HCT116 (cell line): ENCODE measurements at regions not wholly inside any gene's neighbourhood (a gene's known extent, or its start where the extent isn't known, plus 50 kb on each side); places are given as distances from the start of the nearest gene placed in this dataset.

Experiments used
- ATAC-seq: fragments of 200-7000 bp; cut with Tn5 transposase; 2 replicates; pipeline ENCODE4 v1.9.1; 2020; ENCODE audit warnings: mild to moderate bottlenecking, moderate library complexity
- BruUV-seq: library from RNA; stranded (reverse); fragments of 400-500 nt; replicated peaks from 2 replicates; lab custom pipeline; 2021; lab: Mats Ljungman, UMichigan
- CTCF ChIA-PET: fragments of 300-600 bp; sonication (Branson Sonifier 250); formaldehyde crosslinking; loops from one replicate; lab custom pipeline; 2021; ENCODE audit warnings: antibody characterized with exemption; lab: Charles Lee
- POLR2A ChIA-PET: fragments of 300-600, 350-600 bp; sonication (Branson Sonifier 250); formaldehyde crosslinking; loops from one replicate; lab custom pipeline; 2021; ENCODE audit warnings: antibody characterized with exemption; lab: Charles Lee
- RAD21 ChIA-PET, 2 experiments: fragments of 300-600 bp; sonication (Branson Sonifier 250); formaldehyde crosslinking; loops; one replicate each; lab custom pipeline; 2023; ENCODE audit warnings: low total read pairs in 2 of 2; ENCODE audit not compliant: uncharacterized antibody in 2 of 2, unreplicated experiment in 2 of 2, low non-redundant PET in 1 of 2; lab: Charles Lee
- DNase-seq: peaks from one replicate; pipeline ENCODE4 v3.0.0-alpha.2; 2010; ENCODE audit warnings: low read depth, low spot score
- H2AFZ ChIP-seq: fragments of 200-600 bp; shearing (Covaris generic), sonication (generic); 2 replicates; pipeline ENCODE4 v1.6.1; 2017; ENCODE audit warnings: low read depth, mixed run types, mixed read lengths, antibody characterized with exemption, low read length; ENCODE audit not compliant: poor library complexity, severe bottlenecking
- H3K27ac ChIP-seq: 2 replicates; pipeline ENCODE4 v1.5.1; 2012; ENCODE audit warnings: low read depth, low read length
- H3K27me3 ChIP-seq: fragments of 200-600 bp; sonication (generic); 2 replicates; pipeline ENCODE4 v1.6.1; 2016; ENCODE audit warnings: mixed run types, low read length, mixed read lengths; ENCODE audit not compliant: insufficient read depth
- H3K36me3 ChIP-seq, 2 experiments: fragments of 200-500 bp in 1 of 2; fragments of 200-600 bp in 1 of 2; sonication (Bioruptor generic) in 1 of 2; sonication (generic) in 1 of 2; 2 replicates each; pipeline versions ENCODE4 v1.5.1 to v1.6.1; 2014 to 2016; ENCODE audit warnings: low read length in 2 of 2, inconsistent platforms in 1 of 2, mixed read lengths in 1 of 2, mixed run types in 1 of 2; ENCODE audit not compliant: insufficient read depth in 2 of 2, control insufficient read depth in 1 of 2
- H3K4me1 ChIP-seq, 2 experiments: fragments of 200-600 bp in 1 of 2; sonication (generic) in 1 of 2; 2 replicates each; pipeline versions ENCODE4 v1.5.1 to v1.6.1; 2012 to 2017; ENCODE audit warnings: low read length in 2 of 2, inconsistent platforms in 1 of 2, mild to moderate bottlenecking in 1 of 2, mixed read lengths in 1 of 2, mixed run types in 1 of 2, moderate library complexity in 1 of 2; ENCODE audit not compliant: insufficient read depth in 2 of 2, control insufficient read depth in 1 of 2
- H3K4me2 ChIP-seq: fragments of 200-600 bp; sonication (generic); 2 replicates; pipeline ENCODE4 v1.6.1; 2017; ENCODE audit warnings: mixed run types, low read length, mixed read lengths
- H3K4me3 ChIP-seq, 2 experiments: fragments of 200-600 bp in 1 of 2; sonication (generic) in 1 of 2; replicated peaks in 1 of 2; 2 replicates each; pipeline ENCODE4 v1.5.1; 2011 to 2016; ENCODE audit warnings: low read length in 2 of 2, control low read depth in 1 of 2, low read depth in 1 of 2, mild to moderate bottlenecking in 1 of 2, mixed read lengths in 1 of 2, mixed run types in 1 of 2
- H3K79me2 ChIP-seq: fragments of 200-600 bp; sonication (generic); 2 replicates; pipeline ENCODE4 v1.6.1; 2017; ENCODE audit warnings: mild to moderate bottlenecking, mixed run types, low read length, moderate library complexity, mixed read lengths; ENCODE audit not compliant: insufficient read depth
- H3K9ac ChIP-seq: fragments of 200-600 bp; sonication (generic); 2 replicates; pipeline ENCODE4 v1.6.1; 2016; ENCODE audit warnings: low read length, mixed read lengths
- H3K9me2 ChIP-seq: fragments of 200-600 bp; sonication (generic), shearing (Covaris generic); 2 replicates; pipeline ENCODE4 v1.6.1; 2017; ENCODE audit warnings: mixed run types, mild to moderate bottlenecking, moderate library complexity; ENCODE audit not compliant: insufficient read depth
- H3K9me3 ChIP-seq, 2 experiments: fragments of 200-500 bp in 1 of 2; fragments of 200-600 bp in 1 of 2; sonication (Bioruptor generic) in 1 of 2; sonication (generic) in 1 of 2; 2 replicates each; pipeline ENCODE4 v1.6.1; 2014 to 2017; ENCODE audit warnings: low read length in 2 of 2, mixed read lengths in 2 of 2, inconsistent platforms in 1 of 2, low read depth in 1 of 2, mild to moderate bottlenecking in 1 of 2, mixed run types in 1 of 2, moderate library complexity in 1 of 2; ENCODE audit not compliant: control insufficient read depth in 1 of 2, insufficient read depth in 1 of 2
- H4K20me1 ChIP-seq: fragments of 200-600 bp; sonication (generic), shearing (Covaris generic); 2 replicates; pipeline ENCODE4 v1.6.1; 2017; ENCODE audit warnings: mixed run types, mild to moderate bottlenecking, moderate library complexity; ENCODE audit not compliant: insufficient read depth
- CBX3 ChIP-seq: IDR thresholded peaks from 2 replicates; pipeline ENCODE4 v1.6.1; 2012; ENCODE audit warnings: low read depth
- CEBPB ChIP-seq: IDR thresholded peaks from 2 replicates; pipeline ENCODE4 v1.6.1; 2012; ENCODE audit warnings: low read depth
- EZH2 ChIP-seq: fragments of 200-600 bp; sonication (generic); IDR thresholded peaks from 2 replicates; pipeline ENCODE4 v1.6.1; 2017; ENCODE audit warnings: antibody characterized with exemption, mixed run types
- EZH2phosphoT487 ChIP-seq: fragments of 200-600 bp; IDR thresholded peaks from 2 replicates; pipeline ENCODE4 v1.6.1; 2018; ENCODE audit warnings: antibody characterized with exemption, borderline replicate concordance
- FOSL1 ChIP-seq: IDR thresholded peaks from 2 replicates; pipeline ENCODE4 v1.6.1; 2012; ENCODE audit warnings: low read depth
- JUND ChIP-seq: IDR thresholded peaks from 2 replicates; pipeline ENCODE4 v1.6.1; 2012
- POLR2A ChIP-seq: IDR thresholded peaks from 2 replicates; pipeline ENCODE4 v1.7.0; 2011; ENCODE audit warnings: borderline replicate concordance; ENCODE audit not compliant: insufficient read depth, insufficient read length; ENCODE audit errors: extremely low read depth
- POLR2AphosphoS5 ChIP-seq: IDR thresholded peaks from 2 replicates; pipeline ENCODE4 v1.6.1; 2011; ENCODE audit warnings: mild to moderate bottlenecking, low read depth, low read length, moderate library complexity
- SP1 ChIP-seq: IDR thresholded peaks from 2 replicates; pipeline ENCODE4 v1.6.1; 2012; ENCODE audit warnings: low read depth
- SRF ChIP-seq: IDR thresholded peaks from 2 replicates; pipeline ENCODE4 v1.6.1; 2012; ENCODE audit warnings: low read depth
- TCF7L2 ChIP-seq: IDR thresholded peaks from 2 replicates; pipeline ENCODE4 v1.7.0; 2011; ENCODE audit warnings: borderline replicate concordance, inconsistent platforms; ENCODE audit not compliant: insufficient read depth, insufficient read length; ENCODE audit errors: extremely low read depth
- YY1 ChIP-seq: IDR thresholded peaks from 2 replicates; pipeline ENCODE4 v1.6.1; 2011; ENCODE audit warnings: low read length, low read depth, moderate library complexity, mild to moderate bottlenecking; ENCODE audit not compliant: insufficient replicate concordance; ENCODE audit errors: extremely low read depth
- ZFX ChIP-seq: fragments of 450-650 bp; IDR thresholded peaks from 2 replicates; pipeline ENCODE4 v1.6.1; 2017
- intact Hi-C: fragments of 100-400 bp; cut with micrococcal nuclease; formaldehyde crosslinking; loops from 2 replicates; pipeline ENCODE4 v1.10.0; 2022
- TF ChIP-seq, protein P1 (sequence below): IDR thresholded peaks from 2 replicates; pipeline ENCODE4 v1.6.1; 2012
- TF ChIP-seq, protein P2 (sequence below): IDR thresholded peaks from 2 replicates; pipeline ENCODE4 v1.6.1; 2012; ENCODE audit warnings: low read depth

DNA sequence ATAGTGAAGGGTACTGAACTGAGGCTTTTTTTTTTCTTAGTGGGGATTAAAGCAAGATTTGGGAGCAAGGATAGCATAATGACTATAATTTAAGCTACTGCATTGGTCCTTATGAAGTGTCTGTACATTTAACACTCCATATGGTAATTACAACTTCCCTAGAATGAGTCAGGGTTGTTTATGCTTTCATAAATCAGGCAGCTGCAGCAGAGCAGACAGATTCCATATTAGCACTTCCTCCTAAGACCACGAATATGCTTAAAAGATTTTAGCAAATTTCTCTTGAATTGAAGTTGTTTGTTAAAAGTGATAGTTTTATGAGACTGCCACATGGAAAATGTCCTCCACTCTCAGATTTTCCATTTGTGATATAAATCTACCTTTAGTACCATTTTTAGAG lies 401.1 kb upstream of the SPRY2 start:
- H3K9me3 ChIP-seq: peaks cover 0 to 3% of the 10 kb centered on the region in 2 experiments; a peak in 1 of 4 replicates
- H3K9me2 ChIP-seq: no peaks in the 10 kb centered on the region
- POLR2A ChIA-PET: no interaction called here
- no peak for TF ChIP-seq SRF
- TF ChIP-seq, all 23 proteins: peak for 0
- RAD21 ChIA-PET: no interaction called here
- ATAC-seq (no peak), DNase-seq (no peak)
- no TSS peak for BruUV-seq
- Histone ChIP-seq H3K36me3 (no peaks in the 10 kb centered on the region), H2AFZ (no peak overlapping the region), H3K9ac (no peak overlapping the region), H3K27ac (no peak overlapping the region), H4K20me1 (no peaks in the 10 kb centered on the region), H3K4me3 (no peak overlapping the region), H3K27me3 (no peaks in the 10 kb centered on the region), H3K4me1 (no peaks in the 10 kb centered on the region), H3K79me2 (no peaks in the 10 kb centered on the region), H3K4me2 (no peak overlapping the region)
- CTCF ChIA-PET: no interaction called here
- intact Hi-C loops: no loop called here

DNA sequence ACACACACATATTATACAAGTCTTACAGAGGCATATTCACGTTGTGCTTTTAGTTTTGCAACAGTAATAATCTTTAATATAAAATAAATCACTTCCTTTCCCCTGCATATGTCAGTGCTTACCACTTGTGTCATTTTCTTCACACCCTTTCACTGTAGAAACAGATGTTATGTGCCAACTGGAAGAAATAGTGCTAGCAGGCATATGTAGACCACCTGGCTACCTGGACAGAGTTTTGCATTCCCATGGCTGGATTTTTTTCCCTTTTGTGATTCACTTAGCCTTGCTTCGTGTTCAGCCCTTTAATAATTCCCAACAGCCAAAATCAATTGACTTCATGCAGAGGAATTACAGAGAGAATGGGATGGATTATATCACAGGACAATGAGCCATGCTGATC lies 399.1 kb upstream of the SPRY2 start:
- intact Hi-C loops: no loop called here
- Histone ChIP-seq H3K36me3 (no peaks in the 10 kb centered on the region), H4K20me1 (no peaks in the 10 kb centered on the region), H3K9me2 (no peaks in the 10 kb centered on the region), H3K9me3 (peaks cover 0 to 3% of the 10 kb centered on the region in 2 experiments; a peak in 1 of 4 replicates), H3K4me2 (no peak overlapping the region), H3K9ac (no peak overlapping the region), H3K4me1 (no peaks in the 10 kb centered on the region), H3K79me2 (no peaks in the 10 kb centered on the region), H3K4me3 (no peak overlapping the region), H2AFZ (no peak overlapping the region), H3K27me3 (no peaks in the 10 kb centered on the region), H3K27ac (no peak overlapping the region)
- BruUV-seq: no TSS peak
- ATAC-seq (no peak), DNase-seq (no peak)
- CTCF ChIA-PET: no interaction called here
- no peak for TF ChIP-seq FOSL1
- TF ChIP-seq, protein P1, sequence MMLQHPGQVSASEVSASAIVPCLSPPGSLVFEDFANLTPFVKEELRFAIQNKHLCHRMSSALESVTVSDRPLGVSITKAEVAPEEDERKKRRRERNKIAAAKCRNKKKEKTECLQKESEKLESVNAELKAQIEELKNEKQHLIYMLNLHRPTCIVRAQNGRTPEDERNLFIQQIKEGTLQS: no peak
- TF ChIP-seq POLR2A: no peak
- TF ChIP-seq ZFX: no peak
- TF ChIP-seq EZH2phosphoT487: no peak
- TF ChIP-seq CBX3: no peak
- no peak for TF ChIP-seq YY1
- no peak for TF ChIP-seq POLR2AphosphoS5
- no peak for TF ChIP-seq CEBPB
- TF ChIP-seq SP1: no peak
- no peak for TF ChIP-seq JUND
- no peak for TF ChIP-seq EZH2
- no peak for TF ChIP-seq TCF7L2
- TF ChIP-seq, protein P2, sequence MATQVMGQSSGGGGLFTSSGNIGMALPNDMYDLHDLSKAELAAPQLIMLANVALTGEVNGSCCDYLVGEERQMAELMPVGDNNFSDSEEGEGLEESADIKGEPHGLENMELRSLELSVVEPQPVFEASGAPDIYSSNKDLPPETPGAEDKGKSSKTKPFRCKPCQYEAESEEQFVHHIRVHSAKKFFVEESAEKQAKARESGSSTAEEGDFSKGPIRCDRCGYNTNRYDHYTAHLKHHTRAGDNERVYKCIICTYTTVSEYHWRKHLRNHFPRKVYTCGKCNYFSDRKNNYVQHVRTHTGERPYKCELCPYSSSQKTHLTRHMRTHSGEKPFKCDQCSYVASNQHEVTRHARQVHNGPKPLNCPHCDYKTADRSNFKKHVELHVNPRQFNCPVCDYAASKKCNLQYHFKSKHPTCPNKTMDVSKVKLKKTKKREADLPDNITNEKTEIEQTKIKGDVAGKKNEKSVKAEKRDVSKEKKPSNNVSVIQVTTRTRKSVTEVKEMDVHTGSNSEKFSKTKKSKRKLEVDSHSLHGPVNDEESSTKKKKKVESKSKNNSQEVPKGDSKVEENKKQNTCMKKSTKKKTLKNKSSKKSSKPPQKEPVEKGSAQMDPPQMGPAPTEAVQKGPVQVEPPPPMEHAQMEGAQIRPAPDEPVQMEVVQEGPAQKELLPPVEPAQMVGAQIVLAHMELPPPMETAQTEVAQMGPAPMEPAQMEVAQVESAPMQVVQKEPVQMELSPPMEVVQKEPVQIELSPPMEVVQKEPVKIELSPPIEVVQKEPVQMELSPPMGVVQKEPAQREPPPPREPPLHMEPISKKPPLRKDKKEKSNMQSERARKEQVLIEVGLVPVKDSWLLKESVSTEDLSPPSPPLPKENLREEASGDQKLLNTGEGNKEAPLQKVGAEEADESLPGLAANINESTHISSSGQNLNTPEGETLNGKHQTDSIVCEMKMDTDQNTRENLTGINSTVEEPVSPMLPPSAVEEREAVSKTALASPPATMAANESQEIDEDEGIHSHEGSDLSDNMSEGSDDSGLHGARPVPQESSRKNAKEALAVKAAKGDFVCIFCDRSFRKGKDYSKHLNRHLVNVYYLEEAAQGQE: no peak
- POLR2A ChIA-PET: no interaction called here
- RAD21 ChIA-PET: no interaction called here
